Hepatocyte (in vitro differentiated cells): ENCODE measurements at regions not wholly inside any gene's neighbourhood (a gene's known extent, or its start where the extent isn't known, plus 50 kb on each side); places are given as distances from the start of the nearest gene placed in this dataset.

ENCODE experiments used
- CTCF ChIP-seq: fragments of 200-600 bp; sonication (generic); IDR thresholded peaks from 2 replicates; pipeline ENCODE4 v1.5.1; 2016; ENCODE audit warnings: antibody characterized with exemption, mild to moderate bottlenecking; ENCODE audit not compliant: poor library complexity
- EZH2 ChIP-seq: fragments of 200-600 bp; sonication (generic); IDR thresholded peaks from 2 replicates; pipeline ENCODE4 v1.6.1; 2016; ENCODE audit warnings: antibody characterized with exemption, mild to moderate bottlenecking, borderline replicate concordance

GRCh38 chr11:126139111-126140091 lies 72.0 kb downstream of the RPUSD4 start:
- TF ChIP-seq CTCF (no peak), EZH2 (no peak)
